SK-MEL-5 (cell line): ENCODE measurements at regions not wholly inside any gene's neighbourhood (a gene's known extent, or its start where the extent isn't known, plus 50 kb on each side); places are given as distances from the start of the nearest gene placed in this dataset.

Experiments used
- DNase-seq: peaks from one replicate; pipeline ENCODE4 v3.0.0-alpha.2; 2016; ENCODE audit warnings: low read depth, low spot score
- in situ Hi-C: cut with HindIII; loops from 2 replicates; pipeline ENCODE4 v1.10.0; 2016; ENCODE audit warnings: low sequenced_read_pairs, high pct_unique_total_duplicates, low pct_unique_long_range_greater_than_20kb

GRCh38 chr14:95034788-95035187, 122.5 kb downstream of the DICER1 start:
- DNase-seq: no peak
- in situ Hi-C loops: no loop called here

- DNase-seq: no peak
- in situ Hi-C loops: no loop called here
These were observed 123.4 kb downstream of the DICER1 start for GRCh38 chr14:95033682-95034632.

DNA sequence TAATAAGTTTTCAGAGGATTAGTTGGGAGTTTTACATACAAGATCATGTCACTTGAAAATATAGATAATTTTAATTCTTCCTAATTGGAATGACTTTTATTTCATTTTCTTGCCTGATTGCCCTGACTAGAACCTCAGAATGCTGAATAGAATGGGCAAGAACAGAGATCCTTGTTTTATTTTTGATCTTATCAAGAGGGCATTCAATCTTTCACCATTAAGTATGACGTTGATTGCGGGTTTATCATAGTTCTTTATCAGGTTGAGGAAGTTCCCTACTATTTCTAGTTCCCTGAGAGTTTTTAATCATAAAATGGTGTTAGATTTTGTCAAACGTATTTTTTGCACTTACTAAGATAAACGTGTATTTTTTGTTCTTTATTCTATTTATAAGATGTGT, 124.3 kb downstream of the DICER1 start:
- in situ Hi-C loops: no loop called here
- no peak for DNase-seq

- DNase-seq: no peak
- in situ Hi-C loops: no loop called here
These were observed 130.4 kb downstream of the DICER1 start for GRCh38 chr14:95026851-95027463.

DNA sequence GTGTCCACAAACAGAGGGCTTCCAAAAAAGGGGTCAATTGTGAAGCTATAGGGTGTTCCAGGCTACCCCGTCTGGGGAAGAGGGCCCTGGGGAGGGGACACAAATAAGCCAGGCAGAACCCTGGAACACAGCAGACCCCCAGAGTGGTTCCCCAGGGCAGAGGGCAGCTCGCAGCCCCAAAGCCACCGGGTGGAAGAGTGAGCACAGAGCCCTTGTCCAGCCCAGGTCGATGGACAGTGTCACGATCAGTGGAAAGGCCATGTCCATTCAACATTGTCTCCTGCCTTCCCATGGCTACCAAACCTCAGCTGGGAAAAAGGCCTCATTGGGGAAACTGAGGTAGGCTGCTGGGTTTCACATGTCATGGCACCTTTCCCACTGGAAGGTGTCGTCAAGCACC, 131.4 kb downstream of the DICER1 start:
- no peak for DNase-seq
- in situ Hi-C loops: no loop called here

GRCh38 chr14:95025218-95025617, 132.1 kb downstream of the DICER1 start:
- in situ Hi-C loops: no loop called here
- DNase-seq: no peak

DNA sequence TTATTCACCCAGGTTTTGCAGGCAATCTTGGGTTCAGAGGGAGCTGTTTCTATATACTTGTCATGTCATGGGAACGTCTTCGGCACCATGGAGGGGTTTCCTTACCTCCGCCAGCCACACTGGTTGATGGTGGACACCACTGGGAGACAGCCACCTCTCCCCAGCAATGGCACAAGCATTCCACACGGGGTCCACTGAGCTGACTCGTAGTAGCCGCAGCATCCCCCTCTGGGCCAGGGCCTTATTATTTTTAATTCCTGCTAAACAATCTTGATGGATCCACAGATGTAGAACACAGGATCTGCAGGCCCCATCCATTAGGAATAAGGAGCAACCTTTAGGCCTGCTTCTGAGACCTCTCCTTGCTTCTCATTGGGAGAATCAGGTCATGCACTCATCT, 132.9 kb downstream of the DICER1 start:
- no peak for DNase-seq

GRCh38 chr14:95023886-95024285, 133.4 kb downstream of the DICER1 start:
- in situ Hi-C loops: no loop called here
- peak; percentile 7 for DNase-seq

More for the DNA sequence above, 132.9 kb downstream of the DICER1 start:
- in situ Hi-C loops: no loop called here

DNA sequence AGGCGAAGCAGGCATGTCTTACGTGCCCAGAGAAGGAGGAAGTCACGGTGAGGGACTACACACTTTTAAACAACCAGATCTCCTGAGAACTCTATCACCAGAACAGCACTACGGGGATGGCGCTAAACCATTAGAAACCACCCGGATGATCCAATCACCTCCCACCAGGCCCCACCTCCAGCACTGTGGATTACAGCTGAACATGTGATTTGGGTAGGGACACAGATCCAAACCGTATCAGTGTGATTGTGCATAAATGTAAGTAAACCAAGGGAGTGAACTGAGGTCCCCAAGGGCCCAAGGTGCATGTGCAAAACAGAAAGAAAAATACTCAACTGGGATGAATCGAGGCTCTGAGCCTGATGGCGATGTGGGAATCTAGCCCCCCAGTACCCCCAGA, 134.2 kb downstream of the DICER1 start:
- in situ Hi-C loops: no loop called here
- DNase-seq: no peak

DNA sequence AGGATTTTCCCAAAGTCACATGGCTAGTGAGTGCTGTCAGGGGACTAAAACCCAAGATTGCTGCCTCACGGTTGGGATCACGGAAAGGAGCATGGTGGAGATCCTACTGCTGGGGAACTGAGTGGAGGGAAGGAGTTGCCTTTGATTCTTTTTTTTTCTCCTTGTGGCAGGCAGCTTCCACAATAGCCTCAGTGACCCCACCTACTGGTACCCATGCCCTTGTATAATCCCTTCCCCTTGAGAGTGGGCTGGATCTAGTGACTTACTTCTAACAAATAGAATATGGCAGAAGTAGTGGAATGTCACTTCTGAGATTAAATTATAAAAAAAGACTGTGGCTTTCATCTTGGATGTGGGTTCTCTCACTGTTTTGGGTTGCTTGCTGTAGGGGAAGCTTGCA, 135.7 kb downstream of the DICER1 start:
- in situ Hi-C loops: no loop called here
- DNase-seq: no peak

DNA sequence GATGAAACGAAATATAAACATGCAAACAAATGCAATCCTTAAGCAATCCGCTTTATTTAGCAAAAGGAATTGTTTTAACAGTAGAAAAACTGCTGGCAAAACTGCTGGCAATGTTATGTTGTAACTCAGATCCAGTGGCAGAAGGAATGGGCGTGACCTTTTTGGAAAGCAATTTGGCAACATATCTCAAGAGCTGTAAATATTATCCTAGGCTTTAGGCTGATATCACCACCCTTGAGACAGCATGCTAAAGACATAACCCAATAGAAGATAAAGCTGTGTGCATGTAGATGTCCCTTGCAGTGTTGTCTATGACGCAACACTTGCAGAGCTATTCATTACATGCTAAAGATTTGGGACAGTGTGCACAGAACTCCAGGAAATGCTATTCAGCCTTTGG, 138.5 kb downstream of the DICER1 start:
- DNase-seq: no peak
- in situ Hi-C loops: no loop called here

- in situ Hi-C loops: no loop called here
- no peak for DNase-seq
These were observed 142.3 kb downstream of the DICER1 start for GRCh38 chr14:95015046-95015445.

DNA sequence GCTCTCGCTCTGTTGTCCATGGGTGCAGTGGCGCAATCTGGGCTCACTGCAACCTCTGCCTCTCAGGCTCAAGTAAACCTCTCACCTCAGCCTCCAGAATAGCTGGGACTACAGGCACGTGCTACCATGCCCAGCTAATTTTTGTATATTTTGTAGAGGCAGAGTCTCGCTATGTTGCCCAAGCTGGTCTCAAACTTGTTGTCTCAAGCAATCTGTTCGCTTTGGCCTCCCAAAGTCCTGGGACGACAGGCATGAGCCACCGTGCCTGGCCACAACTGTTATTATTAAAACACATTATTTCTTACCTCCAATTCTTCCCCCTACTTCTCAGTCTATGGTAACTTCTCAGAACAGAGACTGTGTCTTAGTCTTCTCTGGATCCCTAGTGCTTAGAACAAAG, 143.3 kb downstream of the DICER1 start:
- in situ Hi-C loops: no loop called here
- DNase-seq: no peak

DNA sequence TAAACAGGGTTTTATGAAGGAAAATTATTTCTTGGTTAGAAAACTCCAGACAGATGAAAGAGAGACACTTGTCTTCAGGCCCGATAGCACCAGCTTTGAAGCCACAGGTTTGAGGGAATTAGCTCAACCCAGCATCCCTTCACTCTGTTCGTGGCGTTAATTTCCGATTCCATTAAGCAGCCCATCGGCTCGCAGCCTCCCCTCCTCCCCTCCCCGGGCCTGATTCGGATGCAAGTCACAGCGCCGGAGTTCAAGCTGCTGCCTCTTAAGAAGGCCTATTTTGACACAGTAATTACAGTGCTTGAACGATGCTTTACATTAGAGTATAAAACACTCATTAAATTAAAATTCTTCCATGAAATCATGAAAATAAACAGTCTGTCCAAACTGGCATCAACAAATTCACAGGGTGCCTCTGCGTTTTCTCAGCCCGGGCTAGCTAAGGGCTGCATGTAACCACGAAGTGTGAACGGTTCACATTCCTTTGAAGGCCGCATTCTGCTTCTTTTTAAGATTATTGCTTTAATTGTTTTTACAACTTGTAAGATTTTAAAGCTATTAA, 145.8 kb downstream of the DICER1 start:
- in situ Hi-C loops: no loop called here
- no peak for DNase-seq

DNA sequence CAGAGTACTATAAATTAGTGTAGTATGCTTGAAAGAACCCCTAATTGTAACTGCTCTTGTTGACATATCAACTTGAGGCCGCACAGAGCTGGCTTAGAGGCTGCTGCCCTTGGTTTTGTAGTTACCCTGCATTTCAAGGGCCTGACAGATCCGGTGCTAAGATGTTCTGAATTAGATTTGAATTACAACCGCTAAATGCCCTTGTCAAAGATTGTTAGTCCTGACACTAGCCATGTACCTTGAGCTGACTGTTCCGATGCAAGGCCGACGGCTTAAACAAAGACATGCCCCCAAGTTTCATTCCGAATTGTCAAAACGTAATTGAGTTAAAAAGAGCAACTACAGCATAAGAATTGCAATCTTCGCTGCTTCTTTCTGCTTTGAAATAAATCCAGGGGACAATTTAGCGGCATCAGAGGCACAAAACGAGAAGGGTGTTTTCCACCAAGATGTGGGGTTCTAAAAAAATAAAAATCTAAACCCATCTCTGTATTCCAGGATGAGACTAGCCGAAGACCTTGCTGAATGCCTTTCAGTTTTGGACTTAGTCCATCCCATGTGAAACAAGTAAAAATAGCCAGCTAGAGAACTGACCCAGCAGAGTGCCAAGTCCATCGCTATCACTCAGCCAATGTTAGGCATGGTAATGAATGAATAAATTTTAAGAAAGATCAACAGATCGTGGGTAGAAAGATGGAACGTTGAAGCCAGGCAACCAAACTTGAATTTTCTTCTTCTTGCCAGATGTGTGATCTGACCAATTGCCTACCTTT, 148.7 kb downstream of the DICER1 start:
- in situ Hi-C loops: no loop called here
- no peak for DNase-seq

DNA sequence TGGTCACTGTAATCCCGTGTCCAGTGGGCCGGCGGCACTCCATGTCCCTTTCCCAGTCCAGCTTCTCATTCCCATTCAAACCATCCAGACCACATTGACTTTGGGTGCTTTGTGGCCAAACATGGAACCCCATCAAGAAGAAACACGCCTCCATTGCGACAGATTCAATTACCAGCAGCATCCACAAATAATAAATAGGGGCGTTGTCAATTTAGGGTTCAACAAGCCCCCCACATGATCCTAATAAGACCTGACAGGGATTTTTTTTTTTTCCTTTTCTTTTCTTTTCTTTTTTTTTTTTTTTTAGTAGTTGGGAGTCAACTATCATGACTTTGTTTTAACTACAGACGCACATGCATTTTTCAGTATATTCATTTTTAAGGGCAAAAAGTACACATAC, 149.4 kb downstream of the DICER1 start:
- in situ Hi-C loops: no loop called here
- DNase-seq: no peak

DNA sequence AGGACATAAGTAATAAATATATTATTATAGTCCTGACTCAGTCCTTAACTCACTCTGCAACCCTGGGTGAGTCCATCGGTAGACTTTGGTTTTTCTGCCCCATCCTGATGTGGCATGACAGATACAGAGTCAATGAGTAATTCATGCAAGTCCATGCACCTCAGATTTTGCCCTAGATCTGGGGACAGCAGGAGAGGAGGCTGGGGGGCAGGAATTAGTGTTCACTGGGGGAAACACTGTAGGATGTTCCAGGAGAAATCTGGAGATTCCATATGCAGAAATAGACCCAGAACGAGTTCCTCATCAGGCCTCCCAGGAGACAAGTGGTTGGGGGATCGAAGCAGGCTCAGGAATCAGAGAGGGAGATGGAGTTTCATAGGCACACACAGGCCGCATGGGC, 150.8 kb downstream of the DICER1 start:
- in situ Hi-C loops: no loop called here

GRCh38 chr14:95006051-95006450, 151.3 kb downstream of the DICER1 start:
- in situ Hi-C loops: no loop called here
- DNase-seq: no peak

More for the DNA sequence above, 150.8 kb downstream of the DICER1 start:
- DNase-seq: no peak
